ENCODE measurements at regions not wholly inside any gene's neighbourhood (a gene's known extent, or its start where the extent isn't known, plus 50 kb on each side); places are given as distances from the start of the nearest gene placed in this dataset.

GRCh38 chr10:9068003-9068402 lies 1013.5 kb downstream of the GATA3 start:
- TF ChIP-seq CTCF (IDR thresholded peaks at IDR 0.05; ENCODE audit: insufficient read depth, low read length, poor library complexity, severe bottlenecking) (no peak), EZH2phosphoT487 (conservative IDR thresholded peaks at IDR 0.05; ENCODE audit: low read length) (no peak)
